HG03521 (cell line): ENCODE measurements at regions not wholly inside any gene's neighbourhood (a gene's known extent, or its start where the extent isn't known, plus 50 kb on each side); places are given as distances from the start of the nearest gene placed in this dataset.

ENCODE experiments used
- ATAC-seq: cut with Tn5 transposase; IDR thresholded peaks from one replicate; pipeline ENCODE4 v1.9.1; 2021; ENCODE audit warnings: mild to moderate bottlenecking, moderate library complexity; ENCODE audit not compliant: unreplicated experiment

DNA sequence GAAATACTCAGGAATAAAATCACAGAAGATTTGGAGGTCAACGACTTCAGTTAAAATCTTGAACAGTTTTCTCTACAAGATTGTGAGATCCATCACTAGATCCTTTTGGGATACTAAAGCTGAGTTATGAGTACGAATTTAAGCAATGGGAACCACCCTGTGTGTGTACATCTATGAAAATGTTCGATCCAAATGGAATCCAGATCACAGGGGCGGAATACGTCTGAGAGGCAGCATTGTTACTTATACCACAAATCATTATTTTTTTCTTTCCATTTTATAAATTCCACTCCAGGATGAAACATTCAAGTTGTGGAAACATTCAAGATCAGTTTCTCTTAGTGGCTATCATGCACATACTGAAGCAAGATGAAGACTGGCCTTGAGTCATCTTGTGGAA, 239.3 kb upstream of the PAPPA start:
- no peak for ATAC-seq

DNA sequence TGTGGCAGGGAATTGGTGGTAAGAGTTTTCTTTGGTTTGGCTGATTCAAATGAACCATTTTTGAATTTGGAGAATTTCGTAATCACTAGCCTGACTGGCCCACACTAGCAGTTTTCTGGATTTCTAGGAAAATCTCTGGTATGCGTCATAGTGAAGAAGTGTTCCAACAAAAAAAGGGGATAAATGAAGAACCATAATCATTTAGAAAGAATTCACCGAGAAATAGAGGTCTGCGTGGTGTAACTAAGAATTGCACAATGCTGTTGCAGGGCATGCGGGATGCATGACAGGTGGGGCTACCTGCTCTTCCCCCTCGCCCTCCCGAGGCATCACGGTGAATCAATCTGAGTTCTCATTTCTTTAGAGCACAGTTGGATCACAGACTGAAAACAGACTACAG, 232.3 kb upstream of the PAPPA start:
- ATAC-seq: no peak

DNA sequence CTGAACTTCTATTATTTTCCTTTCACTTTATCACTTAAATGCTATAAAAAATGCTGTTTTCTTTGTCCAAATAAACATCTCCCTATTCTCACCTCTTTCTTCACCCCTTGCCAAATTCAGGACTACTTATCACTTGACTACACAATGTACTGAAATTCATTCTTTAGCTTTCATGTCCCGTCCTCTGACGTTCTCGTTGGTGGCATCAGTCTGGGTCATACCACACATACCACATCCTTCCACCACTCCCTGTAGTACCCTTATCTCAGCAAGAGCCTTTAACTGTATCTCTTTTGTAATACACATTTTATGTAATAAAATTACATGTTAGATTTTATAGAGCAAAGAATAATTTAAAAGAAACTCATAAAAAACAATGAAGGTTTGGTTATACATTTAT, 231.1 kb upstream of the PAPPA start:
- no peak for ATAC-seq

DNA sequence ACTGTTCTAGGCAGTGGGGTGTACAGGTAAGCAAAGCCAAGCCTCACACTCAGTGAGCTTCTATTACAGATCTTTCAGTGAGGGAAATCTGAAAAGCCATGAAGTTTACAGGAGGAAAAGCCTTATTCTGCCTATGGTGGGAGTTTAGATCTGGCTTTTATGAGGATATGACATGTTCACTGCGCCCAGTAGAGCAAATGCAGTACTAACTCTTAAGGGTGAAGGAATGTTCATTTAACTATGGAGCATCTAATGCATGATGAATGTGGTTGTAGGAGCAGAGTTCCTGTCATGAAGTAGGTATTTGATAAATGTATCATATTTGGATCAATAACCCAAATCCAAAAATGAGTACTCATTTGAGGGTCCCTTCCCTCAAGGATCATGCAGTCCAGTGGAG, 230.2 kb upstream of the PAPPA start:
- ATAC-seq: no peak

DNA sequence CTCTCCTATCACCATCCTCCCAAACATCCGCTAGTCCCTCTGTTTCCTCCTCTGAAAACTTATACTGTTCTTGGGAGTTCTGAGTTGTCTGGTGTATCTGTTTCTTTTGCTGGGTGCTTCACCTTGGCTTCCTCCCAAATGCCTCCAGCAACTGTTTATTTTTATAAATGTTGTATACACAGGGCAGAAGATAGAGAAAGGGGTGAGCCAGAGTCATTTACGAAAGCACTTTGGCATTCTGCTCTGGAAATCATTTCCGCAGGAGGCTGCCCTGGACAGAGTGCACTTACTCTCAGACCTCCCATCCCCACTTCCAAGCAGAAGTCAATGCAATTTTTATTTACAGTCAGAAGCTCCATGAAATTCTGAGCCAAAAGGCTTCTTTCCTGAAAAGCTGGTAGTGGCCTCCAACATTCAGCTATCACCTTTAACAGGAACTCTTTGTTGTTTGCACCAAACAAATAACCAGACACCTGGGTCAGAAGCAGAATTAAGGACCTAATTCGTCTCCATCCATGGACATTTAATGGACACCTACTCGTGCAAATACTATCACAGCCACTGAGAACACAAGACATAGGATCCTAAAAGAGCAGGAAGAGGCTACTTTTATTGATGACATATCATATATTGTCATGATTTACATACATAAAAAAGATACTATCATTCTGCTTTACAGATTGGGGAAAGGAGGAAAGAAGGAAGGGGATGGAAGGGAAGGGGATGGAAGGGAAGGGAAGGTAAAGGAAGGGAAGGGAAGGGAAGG, 229.5 kb upstream of the PAPPA start:
- ATAC-seq: no peak

DNA sequence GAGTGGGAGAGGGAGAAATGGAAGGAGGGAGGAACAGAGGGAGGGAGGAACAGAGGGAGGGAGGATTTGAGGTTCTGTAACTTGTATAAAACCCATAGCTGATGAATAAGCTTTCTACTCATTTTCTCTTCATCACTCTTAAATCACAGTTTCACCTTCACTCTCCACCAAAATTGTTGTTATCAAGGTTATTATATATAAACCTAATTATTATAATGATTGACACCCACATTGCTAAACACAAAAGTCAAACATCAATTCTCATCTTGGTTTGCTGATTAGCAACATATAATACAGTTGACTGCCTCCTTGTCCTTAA, 229.0 kb upstream of the PAPPA start:
- no peak for ATAC-seq

DNA sequence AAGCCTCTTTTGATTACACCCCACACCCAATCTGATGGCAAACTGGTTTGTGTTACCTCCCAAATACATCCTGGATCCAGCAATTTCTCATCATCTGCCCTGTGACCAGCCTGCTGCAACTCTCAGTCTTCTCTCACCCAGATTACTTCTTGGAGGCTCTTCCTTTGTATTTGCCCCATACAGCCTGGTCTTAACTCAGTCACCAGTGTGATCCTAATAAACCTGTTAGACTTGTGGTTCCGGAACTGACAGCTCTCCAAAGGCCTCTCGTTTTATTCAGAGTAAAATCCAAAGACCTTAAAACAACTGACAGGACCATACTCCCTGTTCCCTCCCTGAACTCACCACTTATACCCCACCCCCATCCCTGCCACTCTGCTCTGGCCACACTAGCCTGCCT, 228.2 kb upstream of the PAPPA start:
- ATAC-seq: no peak

DNA sequence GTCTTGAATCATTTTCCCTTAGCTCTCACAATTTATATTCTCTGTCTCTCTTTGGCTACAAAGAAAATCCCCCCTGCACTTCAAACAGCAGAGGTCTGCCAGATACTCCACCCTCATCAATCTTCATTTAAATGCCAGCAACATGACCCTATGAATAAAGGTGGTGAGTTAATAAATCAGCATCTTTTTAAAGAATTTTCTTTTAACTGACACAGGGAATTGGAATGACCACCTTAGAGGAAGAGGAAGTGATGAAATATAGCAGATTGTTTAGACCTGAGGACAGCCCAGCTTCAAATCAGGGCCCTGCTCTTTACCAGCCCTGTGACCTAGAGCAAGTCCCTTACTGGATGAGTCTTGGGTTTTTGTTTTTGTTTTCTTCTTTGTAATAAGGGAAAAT, 223.1 kb upstream of the PAPPA start:
- ATAC-seq: no peak

DNA sequence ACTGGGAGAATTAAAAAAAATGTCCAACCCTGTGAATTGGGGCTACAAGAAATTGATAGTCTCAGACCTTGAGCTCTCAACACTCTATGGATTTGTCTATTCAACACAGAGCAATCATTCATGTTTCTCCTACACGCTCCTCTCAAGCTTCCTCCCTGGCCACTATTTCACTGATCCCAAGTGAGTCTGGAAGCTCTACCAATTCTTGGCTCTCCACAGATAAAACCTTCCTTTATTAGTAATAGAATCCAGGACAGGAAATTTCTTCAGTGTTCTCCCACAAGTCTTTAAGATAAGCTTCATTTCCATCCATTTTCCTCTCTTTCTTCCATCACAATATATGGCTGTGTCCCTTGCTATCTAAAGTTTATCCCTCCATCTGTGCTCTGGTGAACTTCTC, 215.1 kb upstream of the PAPPA start:
- no peak for ATAC-seq

DNA sequence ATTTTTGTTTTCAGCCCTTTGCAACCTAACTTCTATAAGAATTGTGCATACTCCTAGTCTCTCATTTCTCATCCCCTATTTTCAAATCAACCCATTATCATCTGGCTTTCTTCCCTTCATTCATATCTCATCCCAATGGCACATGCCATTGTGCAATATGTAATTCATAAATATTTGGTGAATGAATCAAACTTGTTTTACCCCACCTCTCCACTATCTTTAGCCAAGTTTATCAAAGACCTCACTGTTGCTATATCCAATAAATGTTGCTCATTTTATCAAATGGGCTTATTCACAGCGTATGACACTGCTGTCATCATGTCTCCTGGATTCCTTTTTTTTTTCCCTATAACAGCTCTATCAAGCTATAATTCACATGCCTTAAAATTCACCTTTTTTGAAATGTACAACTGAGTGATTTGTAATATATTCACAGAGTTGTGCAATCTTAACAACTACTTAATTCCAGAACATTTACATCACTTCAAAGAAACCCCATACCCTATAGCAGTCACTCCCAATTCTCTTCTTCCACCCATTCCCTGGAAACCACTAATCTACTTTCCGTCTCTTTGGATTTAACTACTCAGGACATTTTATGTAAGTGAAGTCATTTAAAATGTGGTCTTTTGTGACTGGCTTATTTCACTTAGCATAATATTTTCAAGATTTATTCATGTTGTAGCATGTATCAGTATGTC, 214.4 kb upstream of the PAPPA start:
- no peak for ATAC-seq

DNA sequence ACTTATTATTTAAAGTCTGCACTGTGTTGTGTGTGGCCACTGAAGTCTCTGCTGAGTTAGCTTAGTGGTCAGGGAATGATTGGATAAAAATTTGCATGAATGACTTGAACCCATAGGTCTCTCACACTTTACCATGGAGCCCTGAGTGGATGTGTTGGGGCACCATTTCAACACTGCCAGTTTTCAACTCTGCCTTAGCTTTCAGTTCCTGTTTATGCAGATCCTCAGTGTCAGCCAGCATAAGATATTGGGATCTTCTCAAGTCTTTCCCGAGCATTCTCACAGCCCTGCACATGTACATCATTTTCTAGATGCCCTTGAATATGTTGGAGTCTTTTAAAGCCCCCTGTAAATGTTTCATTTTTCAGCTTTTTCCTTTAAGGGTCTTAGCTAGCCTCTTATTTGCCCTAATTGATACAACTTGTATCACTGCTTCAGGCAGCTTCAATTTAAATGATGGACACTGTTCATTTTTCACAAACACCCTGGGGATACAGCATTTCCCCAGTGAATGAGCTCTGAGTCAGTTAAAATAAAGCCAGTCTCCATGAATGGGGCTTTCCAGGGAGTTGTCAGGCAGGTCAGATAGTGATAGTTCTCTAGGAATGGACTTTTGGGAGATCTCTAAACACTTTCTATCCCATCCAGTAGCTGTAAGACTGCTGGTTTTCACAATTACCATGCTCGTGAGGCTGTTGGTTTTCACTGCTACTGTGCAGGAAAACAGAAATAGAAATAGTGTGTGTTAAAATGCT, 211.9 kb upstream of the PAPPA start:
- ATAC-seq: no peak

DNA sequence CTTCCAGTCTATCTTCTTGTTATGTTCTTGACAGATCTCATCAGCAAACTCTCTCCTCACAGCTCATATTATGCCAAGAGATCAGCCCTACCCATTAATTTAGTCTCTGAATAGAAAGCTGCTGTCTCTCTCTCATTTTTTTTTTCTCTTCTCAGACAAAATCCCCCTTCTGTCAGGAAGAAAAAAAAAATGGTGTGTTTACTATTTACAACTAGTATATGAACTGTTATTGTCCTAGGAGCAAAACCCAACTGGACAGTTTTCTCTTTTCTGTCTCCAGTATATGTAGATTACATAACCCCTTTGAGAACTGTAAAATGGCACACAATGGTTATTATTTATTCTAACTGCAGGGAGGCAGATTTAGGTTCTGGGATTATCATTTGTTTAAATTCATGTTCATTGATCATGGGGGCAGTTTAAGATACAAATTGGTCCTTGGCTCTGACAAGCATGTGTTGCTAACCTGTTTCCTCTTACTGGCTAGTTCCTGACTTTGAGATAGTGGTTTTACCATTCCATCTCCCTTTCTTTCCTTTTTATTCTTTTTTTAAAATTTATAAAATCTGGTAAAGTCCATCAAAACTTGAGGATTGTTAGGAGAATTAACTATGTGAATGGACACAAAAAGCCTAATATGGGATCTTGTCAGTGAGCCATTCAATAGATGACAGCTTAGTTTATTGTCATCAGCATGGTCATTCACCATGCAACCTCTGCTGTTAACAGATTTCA, 210.0 kb upstream of the PAPPA start:
- ATAC-seq: no peak

DNA sequence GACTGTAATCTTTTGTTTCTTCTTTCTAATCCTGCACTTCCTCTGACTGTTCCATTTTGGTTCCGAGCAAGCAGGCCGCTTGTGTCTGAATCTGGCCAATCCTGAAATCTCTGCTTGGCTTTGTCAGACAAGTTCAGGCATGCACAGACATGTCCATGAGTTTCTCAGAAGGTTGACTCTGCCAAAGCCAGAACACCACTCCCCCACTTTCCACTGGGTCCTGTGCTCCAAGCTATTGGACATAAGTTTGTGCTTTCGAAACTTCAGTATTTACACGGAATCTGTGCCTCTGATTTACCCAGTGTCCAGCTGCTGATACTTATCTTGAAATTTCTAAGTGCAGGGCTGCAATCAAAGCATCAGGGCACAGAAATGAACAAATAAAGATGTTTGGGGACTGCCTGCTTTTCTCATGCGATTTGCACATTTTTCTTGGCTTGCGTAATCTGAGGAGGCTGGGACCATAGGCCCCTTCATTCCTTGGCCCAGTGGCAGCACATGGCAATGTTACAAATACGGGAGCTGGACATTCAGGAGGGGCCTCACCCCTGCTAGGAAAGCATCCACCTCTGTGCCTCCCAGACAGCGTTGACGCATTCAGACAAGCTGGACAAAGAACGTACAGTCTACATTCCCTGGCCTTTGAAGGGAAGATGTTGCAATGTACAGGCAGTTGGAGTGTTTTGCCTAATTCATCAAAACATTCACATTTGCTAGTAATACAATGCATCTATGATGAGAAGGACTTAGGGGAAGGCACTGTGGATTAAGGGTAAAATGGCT, 209.2 kb upstream of the PAPPA start:
- no peak for ATAC-seq

DNA sequence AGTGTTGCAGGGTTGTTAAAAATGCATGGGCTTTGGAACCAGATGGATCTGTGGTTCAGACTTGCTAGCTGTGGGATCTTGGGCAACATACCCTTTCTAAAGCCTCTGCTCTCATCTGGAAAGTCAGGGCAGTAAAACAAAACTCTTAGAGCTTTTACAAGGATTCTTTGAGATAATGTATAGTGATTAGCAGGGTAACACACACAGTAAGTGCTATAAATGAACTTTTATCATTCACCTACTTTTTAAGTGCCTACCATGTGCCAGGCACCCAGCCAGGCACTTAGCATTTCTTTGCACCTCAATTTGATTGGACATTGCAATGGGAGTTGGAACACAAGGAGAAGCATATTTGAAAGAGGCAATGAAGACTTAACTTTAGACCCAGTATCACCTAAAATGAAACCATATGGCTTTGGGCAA, 208.6 kb upstream of the PAPPA start:
- ATAC-seq: no peak

DNA sequence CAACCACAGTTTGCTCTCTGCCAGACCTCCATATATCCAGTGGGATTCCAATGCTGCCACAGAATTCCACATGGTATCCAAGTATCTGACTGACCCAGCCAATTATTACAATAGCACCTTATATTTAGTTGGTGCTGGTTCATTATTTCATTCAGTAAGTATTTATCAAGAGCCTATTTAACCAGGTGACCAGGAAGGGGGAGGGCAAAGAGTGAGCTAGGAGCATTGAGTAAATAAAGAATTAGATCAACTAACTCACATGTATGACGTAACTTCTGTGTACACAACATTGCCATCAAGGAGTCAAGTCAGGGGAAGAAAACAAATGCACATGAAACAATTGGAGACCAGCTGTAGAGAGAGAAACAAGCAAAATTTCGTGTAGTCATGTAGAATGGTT, 207.1 kb upstream of the PAPPA start:
- no peak for ATAC-seq

DNA sequence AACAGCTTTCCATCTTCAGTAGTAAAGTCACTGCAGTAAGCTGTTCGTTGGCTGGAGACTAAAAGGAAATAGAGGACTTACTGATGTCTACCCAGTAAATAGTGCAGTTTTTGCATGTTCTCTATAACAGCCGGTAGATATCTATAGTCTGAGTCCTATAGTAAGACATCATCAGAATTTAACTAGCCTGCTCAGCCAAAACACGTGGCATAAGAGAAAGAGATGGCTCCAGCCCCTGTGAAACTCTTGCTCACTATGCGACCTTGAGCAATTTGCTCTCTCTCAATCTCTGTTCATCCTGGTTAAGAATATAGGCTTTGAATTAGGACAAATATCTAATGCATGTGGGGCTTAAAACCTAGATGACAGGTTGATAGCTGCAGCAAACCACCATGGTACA, 201.6 kb upstream of the PAPPA start:
- ATAC-seq: no peak

DNA sequence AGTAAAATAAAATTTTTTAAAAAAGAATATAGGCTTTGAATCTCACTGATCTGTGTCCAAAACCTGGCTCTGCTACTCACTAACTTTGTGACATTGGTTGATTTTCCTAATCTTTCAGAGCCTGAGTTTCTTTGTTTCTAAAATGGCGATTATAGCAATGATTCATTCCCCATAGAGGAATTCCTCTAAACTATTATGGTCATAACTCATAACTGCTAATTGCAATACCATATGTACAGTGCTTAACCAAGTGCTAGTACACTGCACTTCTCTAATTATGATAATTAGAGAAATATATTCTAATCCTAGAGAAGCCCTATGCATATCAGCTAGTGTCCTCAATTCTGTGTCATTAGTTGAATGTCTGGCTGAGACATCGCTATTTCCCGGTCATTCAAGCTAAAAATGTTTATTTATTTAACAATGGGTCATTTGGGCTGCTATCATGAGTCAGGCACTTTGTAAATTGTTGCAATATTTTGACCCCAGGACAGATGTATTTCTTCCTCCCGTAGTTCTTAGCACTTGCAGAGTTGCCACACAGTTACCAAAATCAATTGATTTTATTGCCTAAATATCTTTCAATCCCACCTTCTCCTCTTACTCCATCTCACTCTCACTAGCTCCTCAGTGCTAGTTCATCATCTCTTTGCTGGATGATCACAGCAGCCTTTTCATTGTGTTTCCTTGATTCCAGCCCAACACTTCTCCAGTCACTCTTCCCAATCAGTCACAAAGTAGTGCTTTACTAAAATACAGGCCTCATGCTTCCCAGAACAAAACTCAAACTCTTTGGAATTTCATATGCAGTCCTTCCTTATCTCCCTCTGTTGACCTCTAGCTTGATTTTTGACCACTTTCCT, 200.9 kb upstream of the PAPPA start:
- ATAC-seq: no peak

DNA sequence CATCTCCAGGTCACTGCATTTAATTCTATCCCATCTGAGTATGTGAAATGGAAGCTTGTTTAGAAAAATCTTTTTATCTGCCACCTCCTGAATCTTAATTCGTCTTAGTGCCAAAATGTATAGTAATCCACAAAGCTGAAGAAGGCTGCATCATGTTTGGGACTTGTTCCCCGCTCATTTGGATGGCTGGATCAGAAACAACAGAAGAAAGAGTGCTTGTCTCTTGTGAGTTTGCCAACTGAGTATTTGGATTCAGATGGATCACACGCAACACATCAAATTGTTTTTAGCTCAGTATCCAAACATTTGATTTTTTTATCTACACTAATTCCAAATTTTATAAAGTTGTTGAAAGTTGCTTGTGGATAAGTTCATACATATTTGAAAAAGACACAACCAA, 197.2 kb upstream of the PAPPA start:
- no peak for ATAC-seq

DNA sequence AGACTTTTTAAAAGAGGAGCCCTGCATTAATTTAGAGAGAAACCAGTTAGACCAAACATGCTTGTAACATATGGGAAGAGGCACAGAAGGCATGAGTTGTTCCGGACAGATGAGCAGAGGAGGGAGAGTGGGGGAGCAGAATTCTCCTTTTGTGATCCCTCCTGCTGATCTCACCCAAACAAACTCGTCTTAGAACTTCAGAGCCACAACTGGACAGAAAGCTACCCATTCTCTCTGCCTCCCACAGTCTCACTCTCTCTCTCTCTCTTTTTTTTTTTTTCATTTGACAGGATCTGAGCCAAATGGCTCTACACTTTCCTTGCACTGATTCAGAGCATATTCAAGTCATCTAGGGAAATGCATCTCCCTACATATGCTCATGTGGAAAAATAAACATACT, 196.0 kb upstream of the PAPPA start:
- no peak for ATAC-seq
